HG03354 (cell line): ENCODE measurements at regions not wholly inside any gene's neighbourhood (a gene's known extent, or its start where the extent isn't known, plus 50 kb on each side); places are given as distances from the start of the nearest gene placed in this dataset.

ENCODE experiments used
- ATAC-seq: cut with Tn5 transposase; IDR thresholded peaks from one replicate; pipeline ENCODE4 v1.9.1; 2021; ENCODE audit warnings: mild to moderate bottlenecking; ENCODE audit not compliant: unreplicated experiment, poor library complexity, severe bottlenecking

DNA sequence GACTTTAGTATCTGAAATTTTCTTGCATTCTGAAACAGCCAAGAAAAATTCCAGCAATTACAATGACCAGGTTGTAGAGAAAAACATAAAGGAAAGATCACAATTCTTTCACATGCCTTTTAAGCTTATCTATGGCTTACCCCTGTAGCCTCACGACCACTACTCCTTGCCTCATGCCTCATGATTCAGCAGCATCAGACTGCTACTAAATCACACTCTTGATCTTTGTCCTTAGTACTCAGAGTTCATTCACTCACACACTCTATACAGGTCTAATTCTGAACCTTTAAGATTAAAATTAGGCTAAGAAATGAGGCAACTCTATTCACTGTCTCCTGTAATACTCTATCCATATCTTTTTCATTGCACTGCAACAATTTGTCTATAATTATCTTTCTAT lies 415.1 kb downstream of the MLLT3 start:
- no peak for ATAC-seq

DNA sequence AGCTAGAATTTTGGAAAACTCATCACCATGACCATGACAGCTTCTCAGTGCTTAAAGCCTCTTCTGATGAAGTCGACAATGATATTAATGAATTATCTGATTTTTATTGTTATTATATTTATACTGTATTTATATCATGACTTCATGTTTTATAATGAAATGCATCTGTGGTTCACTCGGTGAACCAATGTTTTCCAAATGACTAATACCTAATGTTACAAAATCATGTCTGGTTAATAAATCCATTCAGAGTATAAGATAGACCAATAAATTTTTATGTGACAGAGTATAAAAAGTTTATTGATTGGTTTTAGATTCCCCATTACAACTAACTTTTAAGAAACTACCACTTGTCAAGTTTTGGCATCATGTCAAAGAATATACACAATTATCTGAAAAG lies 416.5 kb downstream of the MLLT3 start:
- ATAC-seq = no peak

DNA sequence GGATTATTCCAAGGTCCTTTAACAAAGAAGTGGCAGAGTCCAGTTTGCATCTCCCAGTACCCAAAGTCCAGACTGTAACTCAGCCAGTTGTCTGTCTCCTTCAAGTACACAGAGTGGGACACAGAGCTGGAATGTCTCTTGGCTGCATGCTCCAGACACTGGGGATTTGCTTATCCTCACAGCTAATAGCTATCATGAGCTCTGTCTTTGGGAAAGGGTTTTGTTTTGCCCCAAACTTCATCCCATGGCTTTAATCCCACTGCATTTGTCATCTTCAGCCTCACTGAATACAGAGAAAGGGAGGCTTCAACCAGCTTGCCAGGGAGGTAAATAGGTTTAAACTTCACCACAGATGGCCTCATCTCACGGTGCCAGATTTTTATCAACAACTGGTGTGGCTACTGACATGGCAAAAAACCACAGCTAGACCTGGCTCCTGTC lies 412.2 kb upstream of the SLC24A2 start:
- ATAC-seq = no peak

DNA sequence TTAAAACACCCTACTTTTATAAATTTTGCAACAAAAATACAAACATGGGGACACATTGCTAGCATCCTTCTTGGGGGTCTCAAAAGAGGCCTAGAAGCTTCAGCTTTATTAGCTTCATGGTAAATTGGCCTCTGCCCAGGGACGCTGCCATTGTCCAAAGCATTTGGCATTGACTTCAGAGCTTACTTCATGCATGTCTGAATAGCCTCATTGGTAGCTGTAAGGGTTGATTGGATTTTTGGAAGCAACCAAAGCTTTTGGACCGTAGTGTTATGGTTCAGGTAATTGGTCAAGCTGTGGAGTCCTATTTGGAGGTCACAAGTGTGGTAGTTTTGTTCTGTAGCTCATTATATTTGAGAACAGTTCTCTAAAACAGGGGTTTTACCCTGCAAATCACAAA lies 411.7 kb upstream of the SLC24A2 start:
- ATAC-seq = no peak

DNA sequence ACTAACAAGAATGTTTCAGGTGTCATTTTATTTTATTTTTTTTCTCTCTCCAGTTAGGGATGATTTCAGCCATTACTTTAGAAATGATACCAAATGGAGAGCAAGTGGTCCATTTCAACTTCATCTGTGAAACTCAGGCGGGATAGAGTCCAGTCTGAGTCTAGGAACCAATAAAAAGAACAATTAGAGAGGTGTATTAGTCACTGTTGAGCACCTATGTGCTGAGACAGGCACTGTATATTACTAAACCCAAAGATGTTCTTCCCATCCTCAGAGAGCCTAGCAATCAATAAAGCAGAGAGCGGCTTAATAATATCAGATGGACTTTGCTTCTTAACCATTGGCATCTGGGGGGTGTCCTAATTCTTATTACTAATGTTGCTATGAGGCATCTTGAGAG lies 410.3 kb upstream of the SLC24A2 start:
- no peak for ATAC-seq

DNA sequence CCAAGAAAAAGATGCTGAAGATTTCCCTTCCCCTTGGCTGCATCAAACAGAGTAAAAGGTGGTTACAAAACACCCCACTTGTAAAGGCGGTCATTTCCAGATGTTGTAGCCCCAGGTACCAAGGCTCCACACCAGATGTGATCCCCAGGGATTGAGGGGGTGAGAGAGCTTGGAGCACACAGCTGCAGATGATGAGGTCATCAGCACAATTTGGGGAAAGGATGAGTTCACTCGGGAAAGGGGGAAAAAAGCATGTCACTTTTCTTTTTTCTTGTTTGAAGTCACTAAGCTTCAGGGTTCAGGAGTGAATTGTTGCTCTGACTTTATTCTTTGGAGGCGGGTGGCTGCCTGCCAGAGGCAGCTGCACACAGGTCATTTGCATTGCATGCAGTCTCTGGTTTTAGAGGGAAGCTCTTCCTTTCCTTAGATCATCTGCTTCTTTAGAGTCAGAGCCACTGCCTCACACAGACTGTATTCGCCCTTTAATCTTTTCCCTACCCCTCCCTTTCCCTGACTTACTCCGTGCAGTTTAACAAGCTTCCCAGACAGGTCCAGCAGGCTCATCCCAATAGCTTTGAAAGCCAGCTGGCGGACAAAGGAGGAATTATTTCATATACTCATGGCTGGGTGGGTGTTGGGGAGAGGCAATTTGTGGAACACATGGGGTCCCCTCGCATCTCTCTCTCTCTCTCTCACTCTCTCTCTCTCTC lies 409.3 kb upstream of the SLC24A2 start:
- ATAC-seq = peak; percentile 68

DNA sequence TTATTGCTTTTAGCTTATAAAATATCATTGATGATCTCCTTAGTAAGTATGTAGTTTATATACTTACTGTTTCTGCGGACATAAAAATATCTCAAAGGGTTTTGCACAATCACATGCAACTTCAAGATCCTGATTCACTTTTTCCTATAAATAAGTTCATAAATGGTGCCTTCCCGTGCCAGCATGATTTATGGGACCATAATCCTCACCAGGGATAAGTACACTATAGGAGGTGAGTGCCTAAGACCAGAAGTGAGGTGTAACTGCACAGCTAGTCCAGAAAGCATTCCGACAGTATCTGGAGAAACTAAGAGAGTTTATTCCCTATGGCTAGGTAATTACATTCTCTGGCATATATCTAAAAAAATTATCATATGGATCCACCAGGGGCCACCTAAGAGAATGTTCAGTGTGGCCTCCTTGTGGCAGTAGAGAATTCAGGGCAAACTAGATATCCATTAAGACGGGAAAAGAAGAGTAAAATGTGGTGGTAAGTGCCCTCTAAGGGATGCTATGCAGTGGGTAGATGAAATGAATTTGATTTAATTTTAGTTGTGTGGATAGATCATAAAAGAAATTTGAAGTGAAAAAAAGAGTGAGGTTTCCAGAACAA lies 402.5 kb upstream of the SLC24A2 start:
- ATAC-seq = no peak

DNA sequence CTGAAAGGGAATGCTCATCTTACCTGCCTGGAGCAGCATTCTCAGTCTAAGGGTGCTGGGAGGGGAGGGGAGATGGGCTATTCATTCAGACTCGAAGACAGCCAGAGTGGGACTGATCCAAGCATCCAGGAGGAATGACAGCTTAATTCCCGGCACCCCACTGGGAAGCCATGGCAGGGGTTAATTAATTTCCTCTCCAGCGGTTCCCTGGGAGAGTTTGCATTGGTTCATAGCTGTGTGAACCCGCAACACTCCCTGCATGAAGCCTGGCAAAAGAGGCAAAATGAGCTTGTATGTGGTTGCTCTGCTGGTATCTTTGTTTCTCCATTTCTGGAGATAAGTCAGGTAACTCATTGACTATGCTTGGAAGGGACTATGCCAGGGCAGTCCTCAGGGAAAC lies 401.0 kb upstream of the SLC24A2 start:
- ATAC-seq = no peak

DNA sequence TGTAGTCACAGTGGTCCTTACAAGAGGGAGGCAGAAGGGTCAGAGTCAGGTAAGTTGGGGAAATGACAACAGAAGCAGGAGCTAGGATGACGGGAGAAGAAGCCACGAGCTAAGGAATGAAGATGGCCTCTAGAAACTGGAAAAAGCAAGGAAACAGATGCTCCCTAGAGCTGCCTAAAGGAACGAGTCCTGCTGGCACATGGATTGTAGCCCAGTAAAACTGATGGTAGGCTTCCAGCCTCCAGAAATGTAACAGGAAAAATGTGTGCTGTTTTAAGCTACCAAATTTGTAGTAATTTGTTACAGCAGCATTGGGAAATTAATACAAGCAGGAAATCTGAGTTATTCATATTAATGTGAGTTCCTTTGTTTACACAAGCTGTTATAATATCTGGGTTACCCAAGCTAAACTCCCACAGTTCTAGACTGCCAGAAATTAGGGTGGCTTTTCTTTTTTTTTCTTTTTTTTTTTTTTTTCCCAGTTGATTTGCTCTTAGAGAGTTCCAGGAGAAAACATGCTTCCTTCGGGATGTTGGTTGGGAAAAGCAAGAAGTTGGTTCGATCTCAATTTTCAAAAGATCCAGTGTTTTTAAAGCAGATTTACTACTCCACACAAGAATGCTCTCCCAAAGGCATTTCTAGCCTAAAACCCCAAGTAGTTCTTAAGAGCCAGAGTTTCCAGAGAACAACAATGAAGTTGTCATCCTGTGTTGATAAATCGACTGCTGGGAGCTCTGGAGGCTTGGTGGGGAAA lies 400.0 kb upstream of the SLC24A2 start:
- no peak for ATAC-seq

DNA sequence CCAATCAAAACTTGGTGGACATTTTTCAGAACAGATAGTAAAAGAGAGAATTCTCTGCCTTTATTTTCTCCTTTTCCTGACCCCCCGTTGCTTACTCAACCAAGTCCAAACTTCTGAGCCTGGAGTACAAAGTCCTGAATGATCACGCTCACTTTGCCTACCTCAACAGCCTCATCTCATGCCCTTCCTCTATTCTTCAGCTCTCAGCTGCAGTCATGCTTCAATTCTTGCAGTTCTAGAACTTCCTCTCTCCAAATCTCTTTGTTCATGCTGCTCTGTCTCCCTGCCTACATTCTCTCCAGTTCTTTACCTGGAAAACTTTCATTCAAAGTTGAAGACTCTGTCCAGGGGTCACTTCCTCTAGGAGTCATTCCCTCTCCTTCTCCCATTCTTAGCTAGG lies 398.5 kb upstream of the SLC24A2 start:
- no peak for ATAC-seq

DNA sequence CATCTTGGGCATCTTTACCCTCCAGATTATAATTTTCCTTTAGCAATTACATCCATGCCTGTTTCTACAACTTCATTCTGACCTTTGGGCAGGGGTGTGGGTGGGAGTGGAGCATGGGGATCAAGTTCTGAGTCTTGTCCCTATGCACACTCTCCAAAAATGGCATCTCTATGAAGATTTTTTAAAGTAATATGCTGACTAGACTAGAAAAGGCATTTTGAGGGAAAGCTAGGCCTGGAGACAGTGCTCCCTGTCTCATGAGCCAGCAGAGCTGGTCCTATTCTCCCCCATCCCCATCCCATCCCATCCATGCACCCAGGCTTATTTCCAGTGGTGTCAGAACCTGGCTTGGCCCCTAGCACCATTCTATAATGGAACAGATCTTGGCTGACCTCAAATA lies 398.0 kb upstream of the SLC24A2 start:
- no peak for ATAC-seq

DNA sequence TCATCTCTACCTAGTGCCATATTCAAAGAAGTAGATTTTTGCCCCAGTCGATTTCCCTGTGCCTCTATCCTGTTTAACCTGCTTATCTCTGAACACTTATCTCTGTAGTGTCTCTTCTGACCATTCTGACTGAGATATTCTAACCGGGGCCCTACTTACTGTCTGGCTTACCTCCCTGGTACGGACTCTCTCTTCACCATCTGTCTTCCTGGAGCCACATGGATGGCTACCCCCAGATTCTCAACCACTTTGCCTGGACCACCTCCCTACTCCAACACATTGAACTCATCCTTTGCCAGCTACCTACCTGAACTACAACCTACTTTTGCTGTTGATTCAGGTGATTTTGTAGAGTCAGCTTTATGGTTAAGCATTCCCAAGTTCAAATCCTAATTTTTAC lies 397.4 kb upstream of the SLC24A2 start:
- ATAC-seq = no peak

DNA sequence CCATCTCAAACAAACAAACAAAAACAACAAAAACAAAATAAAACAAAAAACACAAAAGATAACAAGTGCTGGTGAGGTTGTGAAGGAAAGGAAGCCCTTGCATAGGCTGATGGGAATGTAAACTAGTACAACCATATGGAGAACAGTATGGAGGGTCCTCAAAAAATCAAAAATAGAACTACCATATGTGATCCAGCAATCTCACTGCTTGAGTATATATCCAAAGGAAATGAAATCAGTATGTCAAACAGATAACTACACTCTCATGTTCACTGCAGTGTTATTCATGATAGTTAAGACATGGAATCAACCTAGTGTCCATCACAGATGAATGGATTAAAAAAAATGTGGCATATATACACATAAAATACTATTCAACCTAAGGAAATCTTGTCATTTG lies 395.7 kb upstream of the SLC24A2 start:
- ATAC-seq = no peak

DNA sequence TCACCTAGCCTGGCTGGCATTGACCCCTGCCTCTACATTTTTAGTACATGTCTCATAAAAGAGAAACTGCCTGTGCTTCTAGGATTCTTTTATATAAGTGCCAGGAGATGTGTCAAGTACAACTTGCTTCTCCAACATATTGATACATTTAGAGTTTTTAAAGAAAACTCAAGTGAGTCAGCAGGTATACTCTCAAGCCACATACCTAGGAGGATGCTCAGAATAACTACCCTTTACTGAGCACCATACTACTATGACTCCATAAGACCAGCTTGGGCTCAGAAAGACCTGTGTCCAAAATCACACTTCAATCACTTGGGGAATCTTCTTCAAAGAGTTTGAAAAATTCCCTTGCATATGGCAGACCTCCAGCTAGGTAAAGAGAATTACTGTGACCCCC lies 389.8 kb upstream of the SLC24A2 start:
- ATAC-seq = no peak

DNA sequence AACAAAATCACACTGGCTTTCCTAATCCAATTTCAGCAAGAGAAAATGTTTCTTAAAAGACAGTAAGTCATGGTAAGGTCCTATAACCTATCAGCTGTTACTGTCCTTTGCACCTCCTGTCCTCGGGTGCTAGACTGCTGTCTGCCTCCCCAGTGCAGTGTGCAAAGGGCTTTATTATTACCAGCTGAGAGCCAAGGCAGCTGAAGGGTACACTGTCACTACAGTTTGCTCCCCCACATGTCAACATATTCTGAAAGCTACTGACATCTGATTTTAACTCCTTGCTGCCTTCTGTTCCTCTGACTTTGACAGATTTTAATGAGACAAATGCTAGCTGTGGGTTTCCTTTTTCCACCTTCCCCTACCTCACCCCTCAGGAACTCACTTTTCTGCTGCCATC lies 389.4 kb upstream of the SLC24A2 start:
- ATAC-seq = no peak

DNA sequence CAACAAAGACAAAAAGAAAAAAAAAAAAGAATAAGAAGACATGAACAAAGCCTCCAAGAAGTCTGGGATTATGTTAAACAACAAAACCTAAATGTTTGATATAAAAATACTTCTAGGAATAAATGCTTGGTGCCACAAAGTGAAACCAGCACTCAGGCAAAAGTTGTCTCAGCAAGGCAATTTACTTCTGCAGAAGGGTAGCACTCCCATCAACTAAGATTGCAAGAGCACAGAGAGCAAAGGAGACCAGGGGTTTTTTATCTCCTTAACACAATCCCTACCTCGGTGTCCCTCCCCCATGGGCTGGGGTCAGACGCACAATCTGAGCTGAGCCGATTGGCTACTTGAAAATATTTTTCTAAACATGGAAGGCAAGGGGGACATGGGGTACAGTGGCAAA lies 381.3 kb upstream of the SLC24A2 start:
- ATAC-seq = no peak

DNA sequence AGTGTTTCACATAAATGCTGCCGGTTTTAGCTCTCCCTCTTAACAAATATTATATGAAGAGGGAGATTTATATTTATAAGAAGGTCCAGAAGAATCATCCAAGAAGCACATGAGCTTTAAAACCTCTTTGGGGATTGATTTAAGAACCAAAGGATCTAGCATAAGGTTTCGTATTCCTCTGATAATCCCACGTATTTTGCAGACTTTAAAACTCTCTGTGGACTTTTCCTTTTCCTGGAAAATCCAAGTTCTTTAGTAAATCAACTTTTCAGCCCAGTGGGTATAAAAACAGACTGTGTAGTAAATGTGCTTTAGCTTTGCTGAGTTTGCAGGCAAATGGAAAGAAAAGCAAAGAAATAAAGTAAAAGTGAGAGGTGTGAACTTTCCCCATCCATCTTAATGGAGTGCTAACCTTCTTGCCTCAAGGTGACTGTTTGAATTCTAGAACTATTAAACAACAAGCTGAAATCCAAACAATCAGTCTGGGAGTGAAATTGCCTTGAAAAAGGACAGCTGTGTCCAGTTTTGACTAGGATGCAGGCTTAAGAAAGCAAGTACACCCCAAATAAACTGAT lies 363.4 kb upstream of the SLC24A2 start:
- no peak for ATAC-seq

DNA sequence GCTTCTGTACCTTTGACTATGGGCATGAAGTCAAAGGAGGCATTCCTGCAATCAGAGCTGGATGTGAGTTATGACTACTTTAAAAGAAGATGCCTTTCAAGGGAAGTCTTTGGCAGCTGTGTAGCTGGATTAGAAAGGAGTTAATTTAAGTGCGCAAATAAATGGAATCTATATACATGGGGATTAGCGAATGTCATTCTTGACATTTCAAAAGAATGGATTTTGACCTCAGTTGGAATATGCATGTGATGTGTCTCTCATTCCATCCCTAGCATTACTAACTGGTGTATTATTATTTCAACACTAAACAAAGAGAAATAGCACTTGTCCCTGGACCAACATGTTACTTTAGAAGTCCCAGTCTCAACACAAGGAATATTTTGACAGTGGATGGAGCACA lies 359.6 kb upstream of the SLC24A2 start:
- ATAC-seq = no peak

DNA sequence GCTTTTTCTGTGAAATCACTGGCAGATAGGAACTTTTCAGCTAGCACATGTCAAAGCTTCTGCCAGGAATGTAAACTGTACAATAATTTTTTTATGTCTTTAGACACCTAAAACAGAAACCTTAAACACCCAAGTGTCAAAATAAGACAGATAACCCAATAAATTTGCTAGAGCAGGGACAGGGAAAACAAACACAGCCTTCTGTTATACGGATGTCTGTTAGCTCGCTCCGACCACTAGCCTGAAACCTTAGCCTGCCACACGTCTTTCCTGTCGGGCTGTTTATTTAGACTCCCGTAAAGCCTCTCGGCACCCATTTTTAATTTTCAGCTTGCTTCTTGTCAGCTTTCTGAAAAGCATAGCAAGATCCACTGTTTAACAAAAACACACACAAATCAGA lies 355.4 kb upstream of the SLC24A2 start:
- no peak for ATAC-seq

DNA sequence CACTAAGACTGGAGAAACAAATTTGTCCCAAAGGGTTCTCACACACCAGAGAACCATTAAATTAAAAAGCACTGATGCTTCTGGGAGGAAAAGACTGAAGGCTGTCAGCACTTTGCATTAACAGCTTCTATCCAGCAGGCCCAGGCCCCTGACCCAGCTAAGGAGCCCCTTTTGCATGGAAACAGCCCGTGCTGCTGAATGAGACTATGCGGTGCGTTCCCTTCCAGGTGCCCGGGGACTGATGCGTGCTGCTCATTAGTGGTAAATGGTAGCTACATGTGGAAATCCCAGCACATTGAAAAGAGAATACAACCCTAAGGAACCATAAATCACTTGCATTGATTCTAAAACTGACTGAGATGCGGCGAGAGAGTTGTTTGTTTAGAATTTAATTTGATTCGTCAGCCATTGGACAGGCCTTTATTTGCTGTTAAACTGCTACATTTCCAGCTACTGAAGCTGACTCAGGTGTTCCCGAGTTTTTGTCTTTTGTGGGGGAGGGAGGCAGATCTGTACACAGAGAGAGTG lies 351.0 kb upstream of the SLC24A2 start:
- no peak for ATAC-seq

DNA sequence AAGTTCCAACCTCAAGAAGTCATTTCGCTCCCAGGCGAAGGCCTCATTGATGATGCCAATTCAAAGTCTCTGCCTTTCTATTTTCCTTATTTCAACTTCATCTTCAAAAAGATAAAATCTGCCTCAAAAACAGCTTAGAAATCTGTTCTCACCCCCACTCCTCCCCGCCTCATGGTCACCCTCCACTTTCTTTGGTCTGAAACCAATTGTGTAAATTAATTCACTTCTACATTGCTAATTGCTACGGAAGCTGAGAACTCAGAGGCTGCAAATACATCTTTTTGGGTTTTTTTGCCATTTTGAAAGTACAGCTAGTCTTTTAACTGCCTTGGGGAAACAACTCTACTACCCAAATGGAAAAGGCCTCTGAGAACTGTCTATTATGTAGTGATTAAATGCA lies 350.0 kb upstream of the SLC24A2 start:
- ATAC-seq = no peak
